Gastrocnemius medialis (tissue), 4 donors: ENCODE measurements at regions not wholly inside any gene's neighbourhood (a gene's known extent, or its start where the extent isn't known, plus 50 kb on each side); places are given as distances from the start of the nearest gene placed in this dataset.

Experiments
- ATAC-seq, 2 donors: fragments of 150-250 bp; one replicate each; pipeline ENCODE4 v1.9.1; 2016
- DNase-seq, 2 donors: peaks; one replicate each; pipeline ENCODE4 v3.0.0-alpha.2; 2019
- H3K27ac ChIP-seq, 4 donors: fragments of 200-600 bp; sonication (generic); 1 replicate in 1 of 4; 2 replicates in 3 of 4; pipeline ENCODE4 v1.5.1; 2016 to 2018; ENCODE audit warnings: mild to moderate bottlenecking in 2 of 4, moderate library complexity in 1 of 4
- H3K27me3 ChIP-seq, 3 donors: fragments of 200-600 bp; sonication (generic) in 2 of 3; 1 replicate in 1 of 3; 2 replicates in 2 of 3; pipeline versions ENCODE4 v1.5.1 to v1.6.0; 2016 to 2019; ENCODE audit warnings: mild to moderate bottlenecking in 1 of 3, moderate library complexity in 1 of 3
- H3K36me3 ChIP-seq, 2 donors: fragments of 200-600 bp; sonication (generic) in 1 of 2; one replicate each; pipeline ENCODE4 v1.5.1; 2017 to 2018
- H3K4me1 ChIP-seq, 2 donors: fragments of 200-600 bp; sonication (generic) in 1 of 2; one replicate each; pipeline ENCODE4 v1.5.1; 2016 to 2017; ENCODE audit warnings: mild to moderate bottlenecking in 2 of 2
- H3K4me3 ChIP-seq, 4 donors: fragments of 200-600 bp; sonication (generic) in 3 of 4; 1 replicate in 1 of 4; 2 replicates in 3 of 4; pipeline ENCODE4 v1.5.1; 2016 to 2019; ENCODE audit warnings: mild to moderate bottlenecking in 2 of 4
- H3K9me3 ChIP-seq, 3 donors: fragments of 200-600 bp; sonication (generic) in 2 of 3; 1 replicate in 1 of 3; 2 replicates in 2 of 3; pipeline ENCODE4 v1.5.1; 2016 to 2019
- POLR2A ChIP-seq, 2 donors: fragments of 450-650 bp; IDR thresholded peaks; one replicate each; pipeline ENCODE4 v1.6.1; 2017; ENCODE audit warnings: antibody characterized with exemption in 2 of 2, mild to moderate bottlenecking in 2 of 2, moderate library complexity in 2 of 2
- in situ Hi-C, 4 donors: fragments of 200-750 bp; cut with MboI; loops; one replicate each; pipeline versions ENCODE4 v1.15.0 to v1.8.0; 2017; ENCODE audit warnings: low sequenced_read_pairs in 4 of 4
- intact Hi-C: fragments of 100-400 bp; cut with DNase I; formaldehyde crosslinking; loops from one replicate; pipeline ENCODE4 v1.15.1; 2023; ENCODE audit warnings: low total_unique reads
- TF ChIP-seq, protein P1 (sequence below), 5 experiments: fragments of 450-650 bp in 3 of 5; fragments of 200-600 bp in 2 of 5; sonication (generic) in 2 of 5; IDR thresholded peaks in 4 of 5; conservative IDR thresholded peaks in 1 of 5; 1 replicate in 4 of 5; 2 replicates in 1 of 5; pipeline ENCODE4 v1.5.1; 2016 to 2019; ENCODE audit warnings: antibody characterized with exemption in 5 of 5, mild to moderate bottlenecking in 3 of 5, moderate library complexity in 3 of 5

GRCh38 chr22:42207918-42208317 is 62.5 kb downstream of the TCF20 start:
- DNase-seq (no peak), ATAC-seq (no peak)
- Histone ChIP-seq H3K36me3 (peaks cover 0 to 20% of the 10 kb centered on the region in 2 donors), H3K9me3 (no peaks in the 10 kb centered on the region), H3K27me3 (no peaks in the 10 kb centered on the region), H3K4me3 (no peak overlapping the region), H3K4me1 (no peaks in the 10 kb centered on the region), H3K27ac (no peak overlapping the region)
- TF ChIP-seq, protein P1, sequence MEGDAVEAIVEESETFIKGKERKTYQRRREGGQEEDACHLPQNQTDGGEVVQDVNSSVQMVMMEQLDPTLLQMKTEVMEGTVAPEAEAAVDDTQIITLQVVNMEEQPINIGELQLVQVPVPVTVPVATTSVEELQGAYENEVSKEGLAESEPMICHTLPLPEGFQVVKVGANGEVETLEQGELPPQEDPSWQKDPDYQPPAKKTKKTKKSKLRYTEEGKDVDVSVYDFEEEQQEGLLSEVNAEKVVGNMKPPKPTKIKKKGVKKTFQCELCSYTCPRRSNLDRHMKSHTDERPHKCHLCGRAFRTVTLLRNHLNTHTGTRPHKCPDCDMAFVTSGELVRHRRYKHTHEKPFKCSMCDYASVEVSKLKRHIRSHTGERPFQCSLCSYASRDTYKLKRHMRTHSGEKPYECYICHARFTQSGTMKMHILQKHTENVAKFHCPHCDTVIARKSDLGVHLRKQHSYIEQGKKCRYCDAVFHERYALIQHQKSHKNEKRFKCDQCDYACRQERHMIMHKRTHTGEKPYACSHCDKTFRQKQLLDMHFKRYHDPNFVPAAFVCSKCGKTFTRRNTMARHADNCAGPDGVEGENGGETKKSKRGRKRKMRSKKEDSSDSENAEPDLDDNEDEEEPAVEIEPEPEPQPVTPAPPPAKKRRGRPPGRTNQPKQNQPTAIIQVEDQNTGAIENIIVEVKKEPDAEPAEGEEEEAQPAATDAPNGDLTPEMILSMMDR (IDR thresholded peaks at IDR 0.05 in 4 of 5, conservative IDR thresholded peaks at IDR 0.05 in 1 of 5): no peak
- no peak for TF ChIP-seq POLR2A (IDR thresholded peaks at IDR 0.05)
- in situ Hi-C loops (no loop called here), intact Hi-C loops (no loop called here)

GRCh38 chr22:42203609-42204008 is 66.8 kb downstream of the TCF20 start:
- Histone ChIP-seq H3K27ac (no peak overlapping the region), H3K27me3 (no peaks in the 10 kb centered on the region), H3K9me3 (no peaks in the 10 kb centered on the region), H3K4me1 (no peaks in the 10 kb centered on the region), H3K4me3 (no peak overlapping the region), H3K36me3 (no peaks in the 10 kb centered on the region)
- intact Hi-C loops: no loop called here
- in situ Hi-C loops: no loop called here
- no peak for ATAC-seq
- DNase-seq: no peak
- TF ChIP-seq POLR2A (IDR thresholded peaks at IDR 0.05): no peak
- TF ChIP-seq, protein P1 (IDR thresholded peaks at IDR 0.05 in 4 of 5, conservative IDR thresholded peaks at IDR 0.05 in 1 of 5): no peak

- intact Hi-C loops (no loop called here), in situ Hi-C loops (no loop called here)
- Histone ChIP-seq H3K27ac (no peak overlapping the region), H3K4me3 (no peak overlapping the region), H3K9me3 (no peaks in the 10 kb centered on the region), H3K4me1 (no peaks in the 10 kb centered on the region), H3K27me3 (no peaks in the 10 kb centered on the region), H3K36me3 (no peaks in the 10 kb centered on the region)
- ATAC-seq (no peak), DNase-seq (no peak)
- TF ChIP-seq, protein P1 (IDR thresholded peaks at IDR 0.05 in 4 of 5, conservative IDR thresholded peaks at IDR 0.05 in 1 of 5): no peak
- TF ChIP-seq POLR2A (IDR thresholded peaks at IDR 0.05): no peak
Observed at GRCh38 chr22:42202669-42203068, 67.8 kb downstream of the TCF20 start.

DNA sequence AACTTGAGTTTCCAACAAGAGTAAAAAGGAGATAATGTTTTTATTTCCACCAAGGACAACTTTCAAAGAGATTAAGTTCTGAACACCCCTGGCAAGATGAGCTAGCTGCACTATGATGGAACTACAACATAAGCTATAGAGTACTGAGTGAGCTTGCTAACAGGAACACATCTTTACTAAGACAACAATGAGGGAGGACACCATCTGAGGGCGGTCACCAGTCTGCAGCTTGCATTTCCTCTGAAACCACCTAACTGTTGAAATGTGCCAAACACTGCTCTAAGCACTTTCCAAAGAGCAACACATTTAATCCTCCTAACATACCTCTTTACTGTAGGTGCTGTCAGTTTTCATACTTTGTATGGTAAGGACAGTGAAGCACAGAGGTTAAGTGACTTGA is 68.4 kb downstream of the TCF20 start:
- no peak overlapping the region for H3K27ac ChIP-seq
- TF ChIP-seq, protein P1 (IDR thresholded peaks at IDR 0.05 in 4 of 5, conservative IDR thresholded peaks at IDR 0.05 in 1 of 5): no peak
- TF ChIP-seq POLR2A (IDR thresholded peaks at IDR 0.05): no peak
- H3K36me3 ChIP-seq: no peaks in the 10 kb centered on the region
- H3K9me3 ChIP-seq: no peaks in the 10 kb centered on the region
- ATAC-seq (no peak), DNase-seq (no peak)
- in situ Hi-C loops: no loop called here
- no peaks in the 10 kb centered on the region for H3K27me3 ChIP-seq
- H3K4me1 ChIP-seq: no peaks in the 10 kb centered on the region
- no peak overlapping the region for H3K4me3 ChIP-seq
- intact Hi-C loops: no loop called here

GRCh38 chr22:42199025-42199424 is 68.4 kb upstream of the CYP2D6 start:
- in situ Hi-C loops: no loop called here

More at GRCh38 chr22:42199025-42199424, 68.4 kb upstream of the CYP2D6 start:
- Histone ChIP-seq H3K36me3 (no peaks in the 10 kb centered on the region), H3K4me1 (no peaks in the 10 kb centered on the region), H3K4me3 (no peak overlapping the region), H3K27ac (no peak overlapping the region), H3K9me3 (no peaks in the 10 kb centered on the region), H3K27me3 (no peaks in the 10 kb centered on the region)
- no peak for ATAC-seq
- intact Hi-C loops: no loop called here
- DNase-seq: no peak
- TF ChIP-seq, protein P1 (IDR thresholded peaks at IDR 0.05 in 4 of 5, conservative IDR thresholded peaks at IDR 0.05 in 1 of 5): no peak
- TF ChIP-seq POLR2A (IDR thresholded peaks at IDR 0.05): no peak
